ENCODE measurements at regions not wholly inside any gene's neighbourhood (a gene's known extent, or its start where the extent isn't known, plus 50 kb on each side); places are given as distances from the start of the nearest gene placed in this dataset.

GRCh38 chr2:204317640-204318039 is 227.6 kb upstream of the PARD3B start:
- TF ChIP-seq CTCF (IDR thresholded peaks at IDR 0.05; ENCODE audit: insufficient read depth, low read depth, low read length) = no peak
- TF ChIP-seq EZH2 (IDR thresholded peaks at IDR 0.05; ENCODE audit: insufficient read depth, low read length) = no peak
